ENCODE measurements at regions not wholly inside any gene's neighbourhood (a gene's known extent, or its start where the extent isn't known, plus 50 kb on each side); places are given as distances from the start of the nearest gene placed in this dataset.

GRCh38 chr3:67291287-67292252, 293.5 kb downstream of the KBTBD8 start:
- DNase-seq: no peak

- DNase-seq: no peak
These were observed 294.4 kb downstream of the KBTBD8 start for GRCh38 chr3:67292356-67293121.

GRCh38 chr3:67294341-67294740, 296.2 kb downstream of the KBTBD8 start:
- DNase-seq: no peak

GRCh38 chr3:67296039-67296892, 298.2 kb downstream of the KBTBD8 start:
- no peak for DNase-seq

GRCh38 chr3:67297715-67298475, 299.8 kb downstream of the KBTBD8 start:
- no peak for DNase-seq

GRCh38 chr3:67301556-67301955, 303.4 kb downstream of the KBTBD8 start:
- DNase-seq: no peak

GRCh38 chr3:67302489-67302888, 304.4 kb downstream of the KBTBD8 start:
- DNase-seq: no peak

GRCh38 chr3:67305160-67305559, 307.1 kb downstream of the KBTBD8 start:
- no peak for DNase-seq

GRCh38 chr3:67305922-67306321, 307.8 kb downstream of the KBTBD8 start:
- DNase-seq: no peak

- DNase-seq: no peak
These were observed 313.3 kb downstream of the KBTBD8 start for GRCh38 chr3:67311440-67311839.

- no peak for DNase-seq
These were observed 314.0 kb downstream of the KBTBD8 start for GRCh38 chr3:67312155-67312554.

- no peak for DNase-seq
These were observed 320.1 kb downstream of the KBTBD8 start for GRCh38 chr3:67318162-67318561.

GRCh38 chr3:67324554-67324953, 326.4 kb downstream of the KBTBD8 start:
- DNase-seq: no peak
